ENCODE measurements at regions not wholly inside any gene's neighbourhood (a gene's known extent, or its start where the extent isn't known, plus 50 kb on each side); places are given as distances from the start of the nearest gene placed in this dataset.

- DNase-seq, result no peak
Measured at GRCh38 chr16:51888534-51888933, 658.4 kb downstream of the TOX3 start.

GRCh38 chr16:51888016-51888415 lies 658.9 kb downstream of the TOX3 start:
- no peak for DNase-seq

- DNase-seq, result no peak
Measured at GRCh38 chr16:51886456-51886855, 660.5 kb downstream of the TOX3 start.

- DNase-seq, result no peak
Measured at GRCh38 chr16:51884773-51885172, 662.2 kb downstream of the TOX3 start.

- no peak for DNase-seq
Measured at GRCh38 chr16:51881731-51882130, 665.2 kb downstream of the TOX3 start.

- DNase-seq, result no peak
Measured at GRCh38 chr16:51880776-51881175, 666.2 kb downstream of the TOX3 start.

GRCh38 chr16:51877686-51878085 lies 669.3 kb downstream of the TOX3 start:
- no peak for DNase-seq

GRCh38 chr16:51876934-51877333 lies 670.0 kb downstream of the TOX3 start:
- DNase-seq, result no peak

GRCh38 chr16:51876601-51876875 lies 670.4 kb downstream of the TOX3 start:
- DNase-seq, result no peak

GRCh38 chr16:51875834-51876600 lies 670.9 kb downstream of the TOX3 start:
- DNase-seq, result no peak

GRCh38 chr16:51872524-51872923 lies 674.4 kb downstream of the TOX3 start:
- DNase-seq, result no peak

GRCh38 chr16:51870296-51870854 lies 676.6 kb downstream of the TOX3 start:
- no peak for DNase-seq

- DNase-seq, result no peak
Measured at GRCh38 chr16:51869176-51869575, 677.8 kb downstream of the TOX3 start.

GRCh38 chr16:51868631-51869030 lies 678.3 kb downstream of the TOX3 start:
- DNase-seq, result no peak

- no peak for DNase-seq
Measured at GRCh38 chr16:51867386-51868065, 679.4 kb downstream of the TOX3 start.

GRCh38 chr16:51864575-51864974 lies 682.4 kb downstream of the TOX3 start:
- DNase-seq, result no peak

GRCh38 chr16:51854401-51854951 lies 692.5 kb downstream of the TOX3 start:
- no peak for DNase-seq

GRCh38 chr16:51853586-51853985 lies 693.4 kb downstream of the TOX3 start:
- no peak for DNase-seq

- DNase-seq, result no peak
Measured at GRCh38 chr16:51852892-51853291, 694.1 kb downstream of the TOX3 start.

GRCh38 chr16:51851111-51851510 lies 695.8 kb downstream of the TOX3 start:
- no peak for DNase-seq

GRCh38 chr16:51849715-51850114 lies 697.2 kb downstream of the TOX3 start:
- DNase-seq, result no peak

GRCh38 chr16:51845586-51846305 lies 694.7 kb upstream of the SALL1 start:
- DNase-seq, result no peak

- DNase-seq, result no peak
Measured at GRCh38 chr16:51839727-51840462, 688.8 kb upstream of the SALL1 start.

Measured in stimulated activated CD4-positive, alpha-beta T cell treated with anti-CD3 and anti-CD28 coated beads, Interleukin-12 subunit alpha, Interleukin-12 subunit beta, amount 100 ng/mL, for 4 hours (primary cell).